ACC112 (cell line): ENCODE measurements at regions not wholly inside any gene's neighbourhood (a gene's known extent, or its start where the extent isn't known, plus 50 kb on each side); places are given as distances from the start of the nearest gene placed in this dataset.
"Not testable (repeated sequence)": the region's sequence is repeated elsewhere in the genome, so short reads cannot be mapped to it uniquely, and the experiment has no call there.

Experiments
- H2AFZ ChIP-seq: fragments of 200-600 bp; sonication (generic); one replicate; pipeline ENCODE4 v1.6.0; 2017; ENCODE audit warnings: antibody characterized with exemption, low read length; ENCODE audit not compliant: unreplicated experiment
- H3K27ac ChIP-seq: fragments of 200-600 bp; sonication (generic); 2 replicates; pipeline ENCODE4 v1.5.1; 2014; ENCODE audit warnings: low read depth, mild to moderate bottlenecking, antibody characterized with exemption, low read length, moderate library complexity
- H3K27me3 ChIP-seq: fragments of 200-600 bp; sonication (generic); 2 replicates; pipeline ENCODE4 v1.6.1; 2014; ENCODE audit warnings: mild to moderate bottlenecking, antibody characterized with exemption, low read length, moderate library complexity, mixed read lengths; ENCODE audit not compliant: insufficient read depth
- H3K36me3 ChIP-seq: fragments of 200-600 bp; sonication (generic); 2 replicates; pipeline ENCODE4 v1.6.1; 2016; ENCODE audit warnings: mild to moderate bottlenecking, antibody characterized with exemption, low read length, moderate library complexity, mixed read lengths; ENCODE audit not compliant: insufficient read depth
- H3K4me1 ChIP-seq: fragments of 200-600 bp; sonication (generic); one replicate; pipeline ENCODE4 v1.6.1; 2016; ENCODE audit warnings: low read length, mixed read lengths; ENCODE audit not compliant: insufficient read depth, unreplicated experiment, control insufficient read depth
- H3K4me3 ChIP-seq: fragments of 200-600 bp; sonication (generic); 2 replicates; pipeline ENCODE4 v1.5.1; 2014; ENCODE audit warnings: mild to moderate bottlenecking, low read depth, low read length
- H3K79me2 ChIP-seq: fragments of 200-600 bp; sonication (generic); one replicate; pipeline ENCODE4 v1.6.0; 2016; ENCODE audit warnings: low read length; ENCODE audit not compliant: control insufficient read depth, unreplicated experiment, insufficient read depth

- Histone ChIP-seq H3K27me3 (no peaks in the 10 kb centered on the region), H3K36me3 (no peaks in the 10 kb centered on the region), H3K4me3 (no peak overlapping the region), H3K4me1 (peaks cover 12% of the 10 kb centered on the region), H2AFZ (no peak overlapping the region), H3K27ac (no peak overlapping the region), H3K79me2 (no peaks in the 10 kb centered on the region)
These were observed 304.5 kb downstream of the MDFIC start for GRCh38 chr7:115226410-115226809.

GRCh38 chr7:115224922-115225321 is 303.0 kb downstream of the MDFIC start:
- Histone ChIP-seq H3K27ac (no peak overlapping the region), H3K79me2 (no peaks in the 10 kb centered on the region), H3K36me3 (no peaks in the 10 kb centered on the region), H3K4me3 (no peak overlapping the region), H3K4me1 (peaks cover under 1% of the 10 kb centered on the region), H3K27me3 (no peaks in the 10 kb centered on the region), H2AFZ (no peak overlapping the region)

- H3K36me3 ChIP-seq: no peaks in the 10 kb centered on the region
- no peak overlapping the region for H2AFZ ChIP-seq
- no peak overlapping the region for H3K27ac ChIP-seq
- no peaks in the 10 kb centered on the region for H3K27me3 ChIP-seq
- H3K4me3 ChIP-seq: no peak overlapping the region
- H3K4me1 ChIP-seq: no peaks in the 10 kb centered on the region
- H3K79me2 ChIP-seq: no peaks in the 10 kb centered on the region
These were observed 302.1 kb downstream of the MDFIC start for GRCh38 chr7:115223959-115224358.

- no peak overlapping the region for H3K4me3 ChIP-seq
- no peaks in the 10 kb centered on the region for H3K27me3 ChIP-seq
- no peaks in the 10 kb centered on the region for H3K79me2 ChIP-seq
- H2AFZ ChIP-seq: no peak overlapping the region
- H3K4me1 ChIP-seq: peaks cover 5% of the 10 kb centered on the region
- H3K36me3 ChIP-seq: no peaks in the 10 kb centered on the region
- no peak overlapping the region for H3K27ac ChIP-seq
These were observed 299.6 kb downstream of the MDFIC start for GRCh38 chr7:115221456-115221855.

- H3K36me3 ChIP-seq: no peaks in the 10 kb centered on the region
- H3K27ac ChIP-seq: no peak overlapping the region
- H3K79me2 ChIP-seq: no peaks in the 10 kb centered on the region
These were observed 296.2 kb downstream of the MDFIC start for GRCh38 chr7:115218076-115218475.

GRCh38 chr7:115217373-115217772 is 295.5 kb downstream of the MDFIC start:
- Histone ChIP-seq H3K27me3 (no peaks in the 10 kb centered on the region), H2AFZ (no peak overlapping the region), H3K4me1 (peaks cover 8% of the 10 kb centered on the region), H3K4me3 (no peak overlapping the region), H3K36me3 (no peaks in the 10 kb centered on the region), H3K27ac (no peak overlapping the region), H3K79me2 (no peaks in the 10 kb centered on the region)

More at GRCh38 chr7:115218076-115218475, 296.2 kb downstream of the MDFIC start:
- peaks cover 8% of the 10 kb centered on the region for H3K4me1 ChIP-seq
- no peak overlapping the region for H3K4me3 ChIP-seq
- no peaks in the 10 kb centered on the region for H3K27me3 ChIP-seq
- no peak overlapping the region for H2AFZ ChIP-seq

- Histone ChIP-seq H3K4me3 (no peak overlapping the region), H3K27ac (no peak overlapping the region), H2AFZ (peak overlapping the region; percentile 44), H3K36me3 (no peaks in the 10 kb centered on the region), H3K79me2 (no peaks in the 10 kb centered on the region), H3K27me3 (no peaks in the 10 kb centered on the region), H3K4me1 (peaks cover 8% of the 10 kb centered on the region)
These were observed 294.8 kb downstream of the MDFIC start for GRCh38 chr7:115216652-115217051.

- H3K4me3 ChIP-seq: no peak overlapping the region
- H3K79me2 ChIP-seq: no peaks in the 10 kb centered on the region
- H3K27ac ChIP-seq: no peak overlapping the region
- peaks cover under 1% of the 10 kb centered on the region for H3K4me1 ChIP-seq
- H2AFZ ChIP-seq: no peak overlapping the region
- no peaks in the 10 kb centered on the region for H3K36me3 ChIP-seq
- H3K27me3 ChIP-seq: no peaks in the 10 kb centered on the region
These were observed 289.3 kb downstream of the MDFIC start for GRCh38 chr7:115211171-115211570.

- H2AFZ ChIP-seq: no peak overlapping the region
- H3K4me1 ChIP-seq: no peaks in the 10 kb centered on the region
- H3K27me3 ChIP-seq: no peaks in the 10 kb centered on the region
- H3K4me3 ChIP-seq: no peak overlapping the region
- no peak overlapping the region for H3K27ac ChIP-seq
- no peaks in the 10 kb centered on the region for H3K79me2 ChIP-seq
- no peaks in the 10 kb centered on the region for H3K36me3 ChIP-seq
These were observed 288.7 kb downstream of the MDFIC start for GRCh38 chr7:115210552-115210951.

GRCh38 chr7:115208710-115209560 is 287.0 kb downstream of the MDFIC start:
- Histone ChIP-seq H3K4me3 (no peak overlapping the region), H3K79me2 (no peaks in the 10 kb centered on the region), H3K27ac (no peak overlapping the region), H3K27me3 (no peaks in the 10 kb centered on the region), H3K4me1 (no peaks in the 10 kb centered on the region), H3K36me3 (no peaks in the 10 kb centered on the region), H2AFZ (no peak overlapping the region)

GRCh38 chr7:115206374-115206773 is 284.5 kb downstream of the MDFIC start:
- H3K79me2 ChIP-seq, H3K36me3 ChIP-seq, H2AFZ ChIP-seq, H3K27ac ChIP-seq, H3K4me3 ChIP-seq, H3K27me3 ChIP-seq, H3K4me1 ChIP-seq: not testable (repeated sequence)
